ENCODE measurements at regions not wholly inside any gene's neighbourhood (a gene's known extent, or its start where the extent isn't known, plus 50 kb on each side); places are given as distances from the start of the nearest gene placed in this dataset.

- no peak for TF ChIP-seq CTCF (conservative IDR thresholded peaks at IDR 0.05; ENCODE audit: low read depth, low read length)
- DNase-seq (ENCODE audit: low read depth): no peak
- H3K4me3 ChIP-seq (ENCODE audit: low read depth, low read length): no peak overlapping the region
These were observed 289.0 kb downstream of the GLRX3 start for GRCh38 chr10:130425169-130425568.

DNA sequence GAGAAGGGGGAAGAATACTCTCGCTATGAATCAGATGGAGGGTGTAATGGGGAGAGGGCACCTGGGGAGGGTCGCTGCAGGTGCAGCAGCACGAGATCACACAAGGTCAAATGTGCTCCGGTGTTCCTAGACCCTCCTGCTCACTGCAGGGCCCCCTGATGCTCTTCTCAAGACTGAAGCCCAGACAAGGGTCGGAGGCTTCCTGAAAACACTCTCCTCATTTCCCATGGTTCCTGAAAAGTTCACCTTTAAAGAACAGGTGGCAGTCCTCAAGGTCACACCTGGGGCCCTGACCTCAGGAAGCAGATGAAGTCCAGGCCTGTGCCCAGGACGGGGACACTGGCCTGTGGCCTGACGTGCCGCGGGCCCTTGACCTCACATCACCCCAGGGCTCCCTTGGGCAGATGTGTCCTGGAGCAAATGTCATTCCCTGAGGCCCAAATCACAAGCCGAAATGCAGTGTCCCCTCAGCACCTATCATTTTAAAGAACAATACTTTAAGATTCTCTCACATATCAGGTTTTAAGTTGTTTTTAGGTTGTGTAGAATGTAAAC is 289.8 kb downstream of the GLRX3 start:
- no peak for DNase-seq (ENCODE audit: low read depth)
- no peak for TF ChIP-seq CTCF (conservative IDR thresholded peaks at IDR 0.05; ENCODE audit: low read depth, low read length)
- no peak overlapping the region for H3K4me3 ChIP-seq (ENCODE audit: low read depth, low read length)

GRCh38 chr10:130427216-130427722 is 291.1 kb downstream of the GLRX3 start:
- DNase-seq (ENCODE audit: low read depth): no peak
- TF ChIP-seq CTCF (conservative IDR thresholded peaks at IDR 0.05; ENCODE audit: low read depth, low read length): no peak
- H3K4me3 ChIP-seq (ENCODE audit: low read depth, low read length): no peak overlapping the region

DNA sequence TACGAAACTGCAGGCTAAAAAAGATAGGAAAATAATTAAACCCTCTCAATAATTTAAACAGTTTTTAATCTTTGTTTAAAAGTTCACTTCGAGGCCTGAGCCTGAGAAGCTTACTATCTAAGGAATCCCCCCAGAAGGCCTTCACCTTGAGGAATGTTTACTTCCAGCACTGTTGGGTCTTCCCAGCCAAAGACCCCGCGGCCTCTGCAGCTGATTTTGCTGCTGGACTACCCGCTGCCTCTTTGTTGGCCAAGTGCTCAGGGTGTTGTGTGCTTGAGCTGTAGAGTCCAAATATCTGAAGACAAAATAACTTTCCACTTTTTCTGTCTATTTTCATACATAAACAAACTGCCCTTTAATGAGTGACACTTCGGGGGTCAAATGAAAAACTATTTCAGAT is 292.7 kb downstream of the GLRX3 start:
- no peak for TF ChIP-seq CTCF (conservative IDR thresholded peaks at IDR 0.05; ENCODE audit: low read depth, low read length)
- DNase-seq (ENCODE audit: low read depth): no peak
- no peak overlapping the region for H3K4me3 ChIP-seq (ENCODE audit: low read depth, low read length)

GRCh38 chr10:130429809-130430208 is 293.6 kb downstream of the GLRX3 start:
- no peak overlapping the region for H3K4me3 ChIP-seq (ENCODE audit: low read depth, low read length)
- TF ChIP-seq CTCF (conservative IDR thresholded peaks at IDR 0.05; ENCODE audit: low read depth, low read length): no peak
- DNase-seq (ENCODE audit: low read depth): no peak

- no peak overlapping the region for H3K4me3 ChIP-seq (ENCODE audit: low read depth, low read length)
- no peak for DNase-seq (ENCODE audit: low read depth)
- TF ChIP-seq CTCF (conservative IDR thresholded peaks at IDR 0.05; ENCODE audit: low read depth, low read length): no peak
These were observed 294.1 kb downstream of the GLRX3 start for GRCh38 chr10:130430291-130430690.

All from epithelial cell of proximal tubule (primary cell).